ENCODE measurements at regions not wholly inside any gene's neighbourhood (a gene's known extent, or its start where the extent isn't known, plus 50 kb on each side); places are given as distances from the start of the nearest gene placed in this dataset.
"Not testable (repeated sequence)": the region's sequence is repeated elsewhere in the genome, so short reads cannot be mapped to it uniquely, and the experiment has no call there.

- DNase-seq, result no peak
Observed at GRCh38 chr6:67722861-67723261, 912.2 kb upstream of the ADGRB3 start.

GRCh38 chr6:67717281-67717680, 917.8 kb upstream of the ADGRB3 start:
- no peak for DNase-seq

- no peak for DNase-seq
Observed at GRCh38 chr6:67706388-67706787, 928.7 kb upstream of the ADGRB3 start.

GRCh38 chr6:67698534-67698933, 936.5 kb upstream of the ADGRB3 start:
- DNase-seq, result peak; percentile 0

GRCh38 chr6:67694127-67694526, 941.0 kb upstream of the ADGRB3 start:
- DNase-seq, result no peak

- no peak for DNase-seq
Observed at GRCh38 chr6:67689329-67689728, 945.8 kb upstream of the ADGRB3 start.

GRCh38 chr6:67687396-67687795, 947.7 kb upstream of the ADGRB3 start:
- DNase-seq, result no peak

- DNase-seq, result not testable (repeated sequence)
Observed at GRCh38 chr6:67686225-67686624, 948.9 kb upstream of the ADGRB3 start.

GRCh38 chr6:67683960-67684359, 951.1 kb upstream of the ADGRB3 start:
- no peak for DNase-seq

- DNase-seq, result no peak
Observed at GRCh38 chr6:67680297-67680932, 954.7 kb upstream of the ADGRB3 start.

- DNase-seq, result no peak
Observed at GRCh38 chr6:67679566-67680296, 955.4 kb upstream of the ADGRB3 start.

GRCh38 chr6:67676892-67677291, 958.2 kb upstream of the ADGRB3 start:
- DNase-seq, result no peak

GRCh38 chr6:67667637-67668422, 967.3 kb upstream of the ADGRB3 start:
- no peak for DNase-seq

GRCh38 chr6:67666177-67666964, 968.7 kb upstream of the ADGRB3 start:
- DNase-seq, result no peak

GRCh38 chr6:67664942-67665341, 970.1 kb upstream of the ADGRB3 start:
- DNase-seq, result no peak

- DNase-seq, result no peak
Observed at GRCh38 chr6:67663105-67663895, 971.8 kb upstream of the ADGRB3 start.

GRCh38 chr6:67653561-67653960, 981.5 kb upstream of the ADGRB3 start:
- DNase-seq, result no peak

GRCh38 chr6:67646550-67646949, 988.5 kb upstream of the ADGRB3 start:
- no peak for DNase-seq

GRCh38 chr6:67643281-67643680, 991.8 kb upstream of the ADGRB3 start:
- DNase-seq, result no peak

GRCh38 chr6:67642582-67642981, 992.5 kb upstream of the ADGRB3 start:
- no peak for DNase-seq

- DNase-seq, result no peak
Observed at GRCh38 chr6:67640484-67640883, 994.6 kb upstream of the ADGRB3 start.

GRCh38 chr6:67639161-67639560, 995.9 kb upstream of the ADGRB3 start:
- DNase-seq, result no peak
